Pons (tissue), 1 donor: ENCODE measurements at regions not wholly inside any gene's neighbourhood (a gene's known extent, or its start where the extent isn't known, plus 50 kb on each side); places are given as distances from the start of the nearest gene placed in this dataset.
"Not testable (repeated sequence)": the region's sequence is repeated elsewhere in the genome, so short reads cannot be mapped to it uniquely, and the experiment has no call there.

Experiments used
- DNase-seq: peaks from one replicate; pipeline ENCODE4 v3.0.0-alpha.2; 2016; ENCODE audit warnings: low spot score

- DNase-seq, result not testable (repeated sequence)
Observed at GRCh38 chr4:121616449-121616848, 80.3 kb downstream of the ANXA5 start.

- DNase-seq, result no peak
Observed at GRCh38 chr4:121614101-121614500, 82.7 kb downstream of the ANXA5 start.

GRCh38 chr4:121599049-121599448 lies 97.7 kb downstream of the ANXA5 start:
- peak; percentile 17 for DNase-seq

GRCh38 chr4:121597346-121597934 lies 99.3 kb downstream of the ANXA5 start:
- no peak for DNase-seq

DNA sequence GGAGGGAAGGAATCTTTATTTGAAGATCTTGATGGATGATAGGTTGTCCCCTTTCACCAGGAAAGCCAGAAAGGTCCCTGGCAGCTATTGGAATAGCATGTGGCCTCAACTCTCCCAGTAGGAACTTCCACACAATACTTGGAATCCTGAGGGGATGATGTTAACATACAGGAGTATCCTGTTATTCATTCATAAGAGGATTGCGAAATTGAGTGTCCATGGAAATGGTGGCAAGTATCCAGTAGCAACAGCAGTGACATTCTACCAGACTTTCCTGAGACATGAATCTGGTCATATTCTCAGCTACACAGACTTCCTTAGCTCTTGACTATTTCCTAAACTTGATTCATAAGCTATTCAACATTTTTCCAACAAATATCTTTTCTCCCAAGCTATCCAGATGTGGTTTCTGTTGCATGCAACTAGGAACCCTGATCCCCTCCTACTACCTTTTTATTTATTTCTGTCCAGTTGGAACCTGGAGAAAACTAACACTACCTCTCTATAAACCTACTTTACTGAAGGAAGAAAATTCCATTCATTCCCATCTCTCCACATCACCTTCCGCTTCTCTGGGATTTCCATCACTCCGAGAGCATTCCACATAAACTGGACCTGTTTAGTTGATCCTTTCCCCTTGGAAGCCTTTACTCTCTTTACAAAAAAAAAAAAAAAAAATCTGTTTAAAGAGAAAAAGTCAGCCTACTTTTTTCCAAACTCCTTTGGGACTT lies 101.8 kb downstream of the ANXA5 start:
- no peak for DNase-seq

DNA sequence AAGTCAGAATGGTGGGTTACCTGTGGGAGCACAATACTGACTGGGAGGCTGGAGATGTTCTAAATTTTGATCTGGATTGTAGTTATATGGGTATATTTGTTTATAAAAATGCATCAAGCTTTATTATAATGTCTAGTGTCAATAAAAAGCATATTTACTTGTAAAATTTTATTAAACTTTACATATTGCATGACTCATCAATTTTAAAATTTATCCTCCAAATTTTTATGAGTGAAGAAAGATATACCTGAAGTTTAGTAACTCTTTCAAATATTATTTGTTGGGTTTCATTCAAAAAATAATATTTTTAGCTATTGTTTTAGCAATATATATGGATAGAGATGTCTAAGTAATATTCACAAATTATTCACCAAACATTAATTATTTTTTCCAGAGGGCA lies 103.0 kb downstream of the ANXA5 start:
- DNase-seq, result no peak

DNA sequence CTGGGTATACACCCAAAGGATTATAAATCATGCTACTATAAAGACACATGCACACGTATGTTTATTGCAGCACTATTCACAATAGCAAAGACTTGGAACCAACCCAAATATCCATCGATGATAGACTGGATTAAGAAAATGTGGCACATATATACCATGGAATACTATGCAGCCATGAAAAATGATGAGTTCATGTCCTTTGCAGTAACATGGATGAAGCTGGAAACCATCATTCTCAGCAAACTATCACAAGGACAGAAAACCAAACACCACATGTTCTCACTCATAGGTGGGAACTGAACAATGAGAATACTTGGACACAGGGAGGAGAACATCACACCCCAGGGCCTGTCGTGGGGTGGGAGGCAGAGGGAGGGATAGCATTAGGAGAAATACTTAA lies 104.5 kb downstream of the ANXA5 start:
- DNase-seq, result not testable (repeated sequence)

GRCh38 chr4:121584836-121585235 lies 111.9 kb downstream of the ANXA5 start:
- no peak for DNase-seq

DNA sequence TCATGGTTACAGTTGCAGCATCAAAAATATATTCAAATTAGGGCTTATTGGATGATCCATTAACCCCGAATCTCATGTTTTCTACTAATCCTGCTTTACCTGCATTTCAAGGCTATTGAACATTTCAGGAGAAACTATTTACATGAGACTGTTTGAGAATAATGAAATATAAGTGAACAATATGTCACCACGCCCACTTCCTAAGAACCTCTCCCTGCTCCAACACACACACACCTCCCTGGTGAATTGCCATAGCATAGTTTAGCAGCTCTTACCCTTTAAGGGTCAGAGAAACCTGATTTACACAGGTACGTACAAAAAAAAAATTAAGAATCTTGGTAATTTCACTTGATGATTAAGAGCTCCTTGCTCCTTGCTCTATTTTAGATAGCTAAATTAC lies 113.4 kb downstream of the ANXA5 start:
- no peak for DNase-seq

GRCh38 chr4:121582296-121582695 lies 114.5 kb downstream of the ANXA5 start:
- no peak for DNase-seq

- not testable (repeated sequence) for DNase-seq
Observed at GRCh38 chr4:121575392-121575791, 121.4 kb downstream of the ANXA5 start.

DNA sequence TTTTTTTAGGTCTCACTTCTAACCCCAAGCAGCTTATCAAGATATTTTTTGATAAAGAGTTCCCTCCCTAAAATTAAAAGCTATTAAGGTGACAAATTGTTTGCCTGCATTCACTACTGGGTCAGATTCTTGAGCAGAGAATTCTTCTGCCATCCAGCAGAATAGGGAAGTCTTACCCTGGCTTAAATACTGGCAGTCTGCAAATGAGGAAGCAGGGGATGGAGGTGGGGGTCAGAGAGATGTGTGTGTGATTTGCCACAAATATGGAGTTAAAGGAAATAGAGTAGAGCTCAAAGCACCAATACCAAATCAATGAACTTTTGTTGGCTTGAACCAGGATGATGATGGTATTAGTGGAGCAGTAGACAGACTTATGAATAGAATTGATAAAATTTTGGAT lies 122.2 kb downstream of the ANXA5 start:
- no peak for DNase-seq

- no peak for DNase-seq
Observed at GRCh38 chr4:121567748-121568147, 129.0 kb downstream of the ANXA5 start.

DNA sequence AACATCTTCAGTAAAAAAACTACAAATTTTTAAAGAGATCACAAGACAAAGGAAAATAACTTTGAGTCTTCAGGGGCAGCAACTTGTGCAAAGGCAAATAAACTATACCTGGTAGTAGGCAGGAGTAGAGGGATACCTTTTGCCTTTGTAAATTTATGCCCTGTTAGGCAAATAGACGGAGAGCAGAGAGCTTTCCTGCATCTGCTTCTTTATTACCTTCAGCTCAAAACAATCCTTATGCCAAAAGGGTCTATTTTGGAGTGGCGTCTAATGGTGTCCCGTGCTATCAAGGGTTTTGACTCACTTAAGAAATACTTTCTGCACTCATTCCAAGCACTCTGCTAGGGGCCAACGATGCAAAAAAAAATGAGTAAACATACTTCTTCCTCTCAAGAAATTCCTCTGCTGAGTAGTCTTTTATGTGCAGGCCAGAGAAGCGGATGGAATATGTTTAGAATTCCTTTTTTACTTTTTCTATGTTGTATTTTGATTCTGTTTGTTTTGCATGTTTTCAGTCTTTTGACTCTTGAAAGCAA lies 131.9 kb downstream of the ANXA5 start:
- no peak for DNase-seq

GRCh38 chr4:121562811-121563210 lies 134.0 kb downstream of the ANXA5 start:
- DNase-seq, result no peak

DNA sequence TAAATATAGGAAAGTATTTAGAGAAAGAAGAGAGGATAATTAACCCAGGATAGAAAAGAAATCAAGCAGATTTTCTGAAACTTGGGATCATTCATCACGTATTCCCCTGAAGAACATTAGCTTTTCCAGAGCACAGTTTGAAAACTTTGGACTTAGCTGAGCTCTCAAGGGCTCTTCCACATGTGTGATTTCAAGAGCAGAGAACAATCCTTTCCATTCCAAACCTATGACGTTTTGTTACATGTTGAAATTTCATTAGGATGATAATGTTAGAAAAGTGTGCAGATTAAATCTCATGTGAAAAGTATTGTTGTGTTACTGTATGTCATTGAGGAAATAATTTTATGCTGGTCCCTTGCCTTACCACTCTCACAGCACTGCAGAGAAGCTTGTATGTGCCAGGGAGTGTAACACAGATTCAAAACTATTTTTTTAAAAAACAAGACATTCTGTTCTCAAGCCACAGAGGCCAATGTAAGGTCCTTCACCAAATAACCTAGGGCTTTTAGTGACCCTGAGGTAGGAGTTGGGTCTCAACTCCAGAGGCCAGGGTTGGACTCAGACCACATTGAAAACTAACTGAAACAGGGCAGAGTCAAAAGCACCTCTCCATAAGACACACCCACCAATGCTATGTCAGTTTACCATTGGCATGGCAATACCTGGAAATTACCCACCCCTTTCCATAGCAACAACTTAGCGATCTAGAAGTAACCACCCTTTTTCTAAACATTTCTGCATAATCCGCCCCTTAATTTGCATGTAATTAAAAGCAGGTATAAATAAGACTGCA lies 141.3 kb downstream of the ANXA5 start:
- no peak for DNase-seq

- peak; percentile 25 for DNase-seq
Observed at GRCh38 chr4:121554382-121554781, 142.4 kb downstream of the ANXA5 start.

- DNase-seq, result no peak
Observed at GRCh38 chr4:121551881-121552280, 144.9 kb downstream of the ANXA5 start.

GRCh38 chr4:121551271-121551670 lies 145.5 kb downstream of the ANXA5 start:
- DNase-seq, result no peak

- no peak for DNase-seq
Observed at GRCh38 chr4:121541696-121542095, 155.1 kb downstream of the ANXA5 start.

GRCh38 chr4:121535351-121535750 lies 154.5 kb upstream of the QRFPR start:
- no peak for DNase-seq

GRCh38 chr4:121534187-121534586 lies 153.4 kb upstream of the QRFPR start:
- DNase-seq, result no peak

- no peak for DNase-seq
Observed at GRCh38 chr4:121526509-121526908, 145.7 kb upstream of the QRFPR start.
